ENCODE measurements at regions not wholly inside any gene's neighbourhood (a gene's known extent, or its start where the extent isn't known, plus 50 kb on each side); places are given as distances from the start of the nearest gene placed in this dataset.

GRCh38 chr6:145262771-145263170 lies 472.5 kb downstream of the EPM2A start:
- no peak for DNase-seq (ENCODE audit: low read depth in 1 of 2, low spot score in 1 of 2)
- TF ChIP-seq JUND (IDR thresholded peaks at IDR 0.05; ENCODE audit: low read depth) = no peak
- in situ Hi-C loops (cut with HindIII; ENCODE audit: low pct_unique_long_range_greater_than_20kb, low sequenced_read_pairs) = no loop called here

GRCh38 chr6:145263778-145264211 lies 471.5 kb downstream of the EPM2A start:
- DNase-seq (ENCODE audit: low read depth in 1 of 2, low spot score in 1 of 2) = no peak
- in situ Hi-C loops (cut with HindIII; ENCODE audit: low pct_unique_long_range_greater_than_20kb, low sequenced_read_pairs) = no loop called here
- TF ChIP-seq JUND (IDR thresholded peaks at IDR 0.05; ENCODE audit: low read depth) = no peak

DNA sequence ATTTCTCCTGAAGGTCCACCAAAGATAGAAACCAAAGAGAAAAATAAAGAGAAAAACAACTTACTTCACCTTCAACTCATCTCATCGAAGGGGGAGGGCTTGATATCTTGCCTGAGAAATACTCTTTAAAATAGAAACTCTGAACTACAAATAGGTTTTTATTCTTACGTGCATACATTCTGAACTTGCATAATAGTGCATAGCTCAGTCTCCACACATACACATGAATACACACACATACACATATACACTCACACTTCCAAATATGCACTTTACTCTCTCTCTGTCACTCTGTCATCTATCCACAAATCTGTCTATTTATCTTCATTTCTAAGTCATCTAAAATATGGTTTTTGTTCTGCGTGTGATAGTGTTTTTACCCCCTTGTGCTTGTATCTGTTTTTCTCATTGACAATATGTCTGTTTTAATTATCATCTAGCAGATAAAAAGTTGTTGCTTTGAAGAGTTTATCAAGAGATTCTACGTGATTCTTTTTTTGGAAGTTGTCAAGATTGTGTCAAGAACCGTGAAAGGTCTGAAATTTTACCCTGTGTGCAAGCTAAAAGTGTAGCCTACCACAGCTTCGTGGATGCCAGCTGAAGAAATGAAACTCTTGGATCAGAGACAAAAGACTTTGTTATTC lies 468.8 kb downstream of the EPM2A start:
- no peak for DNase-seq (ENCODE audit: low read depth in 1 of 2, low spot score in 1 of 2)
- in situ Hi-C loops (cut with HindIII; ENCODE audit: low pct_unique_long_range_greater_than_20kb, low sequenced_read_pairs) = no loop called here
- no peak for TF ChIP-seq JUND (IDR thresholded peaks at IDR 0.05; ENCODE audit: low read depth)

- TF ChIP-seq JUND (IDR thresholded peaks at IDR 0.05; ENCODE audit: low read depth) = no peak
- no peak for DNase-seq (ENCODE audit: low read depth in 1 of 2, low spot score in 1 of 2)
- in situ Hi-C loops (cut with HindIII; ENCODE audit: low pct_unique_long_range_greater_than_20kb, low sequenced_read_pairs) = no loop called here
Observed at GRCh38 chr6:145267076-145267867, 468.0 kb downstream of the EPM2A start.

GRCh38 chr6:145270464-145270863 lies 464.9 kb downstream of the EPM2A start:
- no peak for TF ChIP-seq JUND (IDR thresholded peaks at IDR 0.05; ENCODE audit: low read depth)
- in situ Hi-C loops (cut with HindIII; ENCODE audit: low pct_unique_long_range_greater_than_20kb, low sequenced_read_pairs) = no loop called here
- no peak for DNase-seq (ENCODE audit: low read depth in 1 of 2, low spot score in 1 of 2)

DNA sequence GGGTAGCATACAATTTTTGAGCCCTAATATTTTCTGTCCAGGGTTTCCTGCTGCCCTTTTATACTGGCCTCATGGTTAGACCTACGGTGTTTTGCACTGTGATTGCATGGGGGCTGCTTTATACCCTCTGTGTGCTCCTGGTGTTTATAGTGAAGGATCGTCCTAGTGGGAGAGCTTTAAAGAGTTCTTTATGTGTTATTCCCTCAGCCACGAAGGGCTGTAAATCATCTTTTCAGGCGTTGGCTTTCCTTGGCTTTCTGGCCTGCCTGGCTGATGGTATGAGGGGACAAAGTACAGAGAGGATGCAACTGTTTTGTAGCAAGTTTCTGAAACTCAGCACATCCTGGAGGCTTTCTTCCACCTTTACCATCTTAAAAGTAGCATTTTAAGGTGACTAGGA lies 464.3 kb downstream of the EPM2A start:
- in situ Hi-C loops (cut with HindIII; ENCODE audit: low pct_unique_long_range_greater_than_20kb, low sequenced_read_pairs) = no loop called here
- DNase-seq (ENCODE audit: low read depth in 1 of 2, low spot score in 1 of 2) = no peak
- no peak for TF ChIP-seq JUND (IDR thresholded peaks at IDR 0.05; ENCODE audit: low read depth)

DNA sequence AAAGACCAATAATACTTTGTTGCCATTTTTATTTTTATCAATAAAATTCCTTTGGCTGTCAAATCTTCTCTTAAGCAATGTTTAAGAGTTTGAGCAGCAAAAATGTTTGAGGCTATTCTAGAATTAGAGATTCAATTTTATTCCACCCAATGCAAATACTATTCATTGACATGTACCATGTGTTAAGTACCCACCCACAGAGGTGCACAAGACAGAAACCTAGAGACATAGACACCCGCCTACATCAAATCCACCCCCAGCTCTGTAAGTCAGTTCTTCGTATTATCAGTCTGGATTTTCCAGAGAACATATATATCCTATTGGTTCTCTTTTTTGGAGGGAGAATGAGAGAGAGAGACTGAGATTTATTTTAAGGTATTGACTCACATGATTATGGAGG lies 463.7 kb downstream of the EPM2A start:
- no peak for DNase-seq (ENCODE audit: low read depth in 1 of 2, low spot score in 1 of 2)
- TF ChIP-seq JUND (IDR thresholded peaks at IDR 0.05; ENCODE audit: low read depth) = no peak
- in situ Hi-C loops (cut with HindIII; ENCODE audit: low pct_unique_long_range_greater_than_20kb, low sequenced_read_pairs) = no loop called here

- in situ Hi-C loops (cut with HindIII; ENCODE audit: low pct_unique_long_range_greater_than_20kb, low sequenced_read_pairs) = no loop called here
- no peak for TF ChIP-seq JUND (IDR thresholded peaks at IDR 0.05; ENCODE audit: low read depth)
- DNase-seq (ENCODE audit: low read depth in 1 of 2, low spot score in 1 of 2) = no peak
Observed at GRCh38 chr6:145272246-145272645, 463.1 kb downstream of the EPM2A start.

DNA sequence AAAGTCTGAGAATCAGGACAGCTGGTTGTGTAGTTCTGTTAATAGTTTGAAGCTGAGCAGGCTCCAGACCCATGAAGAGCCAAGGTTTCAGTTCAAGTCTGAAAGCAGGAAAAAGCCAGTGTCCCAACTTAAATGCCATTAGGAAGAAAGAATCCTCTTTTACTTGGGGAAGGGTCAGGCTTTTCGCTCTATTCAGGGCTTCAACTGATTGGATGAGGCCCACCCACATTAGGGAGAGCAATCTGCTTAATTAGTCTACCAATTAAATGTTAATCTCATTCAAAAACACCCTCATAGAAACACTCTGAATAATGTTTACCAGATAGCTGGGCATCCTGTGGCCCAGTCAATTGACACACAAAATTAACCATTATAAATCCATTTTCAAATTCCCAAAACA lies 462.2 kb downstream of the EPM2A start:
- no peak for DNase-seq (ENCODE audit: low read depth in 1 of 2, low spot score in 1 of 2)
- in situ Hi-C loops (cut with HindIII; ENCODE audit: low pct_unique_long_range_greater_than_20kb, low sequenced_read_pairs) = no loop called here
- TF ChIP-seq JUND (IDR thresholded peaks at IDR 0.05; ENCODE audit: low read depth) = no peak

DNA sequence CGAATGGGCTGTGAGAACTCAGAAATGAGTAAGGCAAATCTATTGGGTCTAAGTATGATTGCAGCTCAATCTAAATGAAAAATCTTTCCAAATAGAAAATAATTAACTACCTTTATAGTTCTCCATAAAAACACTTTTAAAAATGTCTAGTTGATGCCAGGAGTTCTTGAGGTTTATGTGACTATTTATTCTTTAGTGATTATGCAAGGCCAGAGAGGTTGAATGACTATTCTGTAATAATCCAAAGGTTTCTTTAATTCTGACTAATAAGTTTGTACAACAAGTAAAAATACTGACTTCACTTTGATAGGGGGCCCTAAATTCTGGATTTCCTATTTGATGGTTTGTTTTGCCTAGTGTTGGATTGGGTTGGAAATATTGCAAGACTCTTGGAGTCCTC lies 461.2 kb downstream of the EPM2A start:
- no peak for DNase-seq (ENCODE audit: low read depth in 1 of 2, low spot score in 1 of 2)
- no peak for TF ChIP-seq JUND (IDR thresholded peaks at IDR 0.05; ENCODE audit: low read depth)
- in situ Hi-C loops (cut with HindIII; ENCODE audit: low pct_unique_long_range_greater_than_20kb, low sequenced_read_pairs) = no loop called here

- in situ Hi-C loops (cut with HindIII; ENCODE audit: low pct_unique_long_range_greater_than_20kb, low sequenced_read_pairs) = no loop called here
- no peak for TF ChIP-seq JUND (IDR thresholded peaks at IDR 0.05; ENCODE audit: low read depth)
- no peak for DNase-seq (ENCODE audit: low read depth in 1 of 2, low spot score in 1 of 2)
Observed at GRCh38 chr6:145275019-145275418, 460.3 kb downstream of the EPM2A start.

DNA sequence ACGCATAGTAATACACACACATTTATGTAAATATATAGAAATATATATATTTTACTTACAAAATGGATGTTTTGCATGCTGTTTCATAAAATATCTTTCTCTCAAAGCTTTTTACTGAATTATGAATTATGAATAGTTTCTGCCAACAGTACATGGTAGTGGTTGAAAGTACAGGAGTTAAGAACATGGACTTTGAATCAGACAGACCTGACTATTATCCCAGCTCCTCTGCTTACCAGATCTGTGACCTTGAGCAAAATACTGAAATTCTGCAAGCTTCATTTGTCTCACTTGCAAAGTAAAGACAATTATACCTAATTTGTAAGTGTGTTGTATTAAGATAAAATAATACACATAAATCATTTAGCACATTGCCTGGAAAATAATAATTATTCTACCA lies 459.5 kb downstream of the EPM2A start:
- no peak for TF ChIP-seq JUND (IDR thresholded peaks at IDR 0.05; ENCODE audit: low read depth)
- no peak for DNase-seq (ENCODE audit: low read depth in 1 of 2, low spot score in 1 of 2)
- in situ Hi-C loops (cut with HindIII; ENCODE audit: low pct_unique_long_range_greater_than_20kb, low sequenced_read_pairs) = no loop called here

GRCh38 chr6:145276756-145277155 lies 458.6 kb downstream of the EPM2A start:
- in situ Hi-C loops (cut with HindIII; ENCODE audit: low pct_unique_long_range_greater_than_20kb, low sequenced_read_pairs) = no loop called here
- DNase-seq (ENCODE audit: low read depth in 1 of 2, low spot score in 1 of 2) = no peak
- no peak for TF ChIP-seq JUND (IDR thresholded peaks at IDR 0.05; ENCODE audit: low read depth)

Measured in T47D (cell line).